H1 (cell line): ENCODE measurements at regions not wholly inside any gene's neighbourhood (a gene's known extent, or its start where the extent isn't known, plus 50 kb on each side); places are given as distances from the start of the nearest gene placed in this dataset.

Experiments used
- FOSL1 ChIP-seq: IDR thresholded peaks from 2 replicates; pipeline ENCODE4 v1.6.1; 2011; ENCODE audit warnings: mild to moderate bottlenecking, low read depth, low read length, moderate library complexity; ENCODE audit not compliant: insufficient read depth
- GTF2F1 ChIP-seq: IDR thresholded peaks from 2 replicates; pipeline ENCODE4 v1.6.1; 2012; ENCODE audit warnings: low read depth, low read length, improper control_type of control experiment, borderline replicate concordance
- HDAC2 ChIP-seq, 2 experiments: fragments of 300-600 bp in 1 of 2; sonication (generic) in 1 of 2; IDR thresholded peaks; 2 replicates each; pipeline ENCODE4 v1.6.1; 2011 to 2012; ENCODE audit warnings: low read depth in 2 of 2, low read length in 2 of 2, mild to moderate bottlenecking in 2 of 2, moderate library complexity in 2 of 2, borderline replicate concordance in 1 of 2, inconsistent platforms in 1 of 2
- KDM1A ChIP-seq: fragments of 200-600, 300-600 bp; sonication (generic); IDR thresholded peaks from 2 replicates; pipeline ENCODE4 v1.7.1; 2016; ENCODE audit warnings: mild to moderate bottlenecking, low read length, borderline replicate concordance

DNA sequence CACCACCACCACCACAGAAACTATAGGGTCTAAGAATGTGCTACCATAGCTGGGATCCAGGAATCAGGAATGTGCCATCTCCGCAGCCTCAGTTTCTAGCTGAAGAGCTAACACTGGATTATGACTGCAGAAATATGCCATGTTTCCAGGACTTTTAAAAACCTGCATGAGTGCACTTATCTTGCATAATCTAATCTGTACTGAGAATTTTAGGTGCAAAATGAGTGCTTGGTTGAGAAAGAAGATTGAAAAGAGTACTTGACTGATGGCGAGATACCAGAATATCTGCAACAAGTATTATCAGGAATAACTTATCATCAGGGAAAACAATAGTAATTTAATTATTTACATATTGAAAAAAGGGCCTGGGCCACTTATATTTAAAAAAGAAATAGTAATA lies 97.2 kb upstream of the FAM216B start (continued):
- TF ChIP-seq FOSL1 (no peak), GTF2F1 (no peak), KDM1A (no peak), HDAC2 (IDR thresholded peaks at IDR 0.05; ENCODE audit: borderline replicate concordance in 1 of 2, low read depth in 2 of 2, low read length in 2 of 2) (no peak)
- TF ChIP-seq, all 59 proteins: peak for 0
